Activated CD8-positive, alpha-beta T cell treated with anti-CD3 and anti-CD28 coated beads for 36 hours (primary cell): ENCODE measurements at regions not wholly inside any gene's neighbourhood (a gene's known extent, or its start where the extent isn't known, plus 50 kb on each side); places are given as distances from the start of the nearest gene placed in this dataset.

ENCODE experiments used
- ATAC-seq: fragments of 200-7000 bp; cut with Tn5 transposase; one replicate; pipeline ENCODE4 v1.10.0; 2021; ENCODE audit warnings: mild to moderate bottlenecking, moderate library complexity
- CTCF ChIA-PET: fragments of 350-600 bp; sonication (Branson Sonifier 250); formaldehyde crosslinking; loops from one replicate; lab custom pipeline; 2021; ENCODE audit warnings: antibody characterized with exemption; lab: Charles Lee
- POLR2A ChIA-PET: fragments of 350-600 bp; sonication (Branson Sonifier 250); formaldehyde crosslinking; loops from one replicate; lab custom pipeline; 2021; ENCODE audit warnings: antibody characterized with exemption; lab: Charles Lee
- DNase-seq: peaks from one replicate; pipeline ENCODE4 v3.0.0-alpha.2; 2020
- H3K27ac Mint-ChIP-seq: one replicate; pipeline ENCODE4 v1.8.0; 2021; ENCODE audit warnings: mild to moderate bottlenecking, mixed read lengths
- H3K27me3 Mint-ChIP-seq: one replicate; pipeline ENCODE4 v1.8.0; 2021; ENCODE audit warnings: mixed read lengths
- H3K36me3 Mint-ChIP-seq: one replicate; pipeline ENCODE4 v1.8.0; 2021; ENCODE audit warnings: low read depth, mixed read lengths
- H3K4me1 Mint-ChIP-seq: one replicate; pipeline ENCODE4 v1.8.0; 2021; ENCODE audit warnings: low read depth, mixed read lengths
- H3K4me3 Mint-ChIP-seq: one replicate; pipeline ENCODE4 v1.8.0; 2021; ENCODE audit warnings: mild to moderate bottlenecking, moderate library complexity, mixed read lengths
- H3K9me3 Mint-ChIP-seq: one replicate; pipeline ENCODE4 v1.8.0; 2021; ENCODE audit warnings: mixed read lengths
- intact Hi-C: fragments of 100-400 bp; cut with micrococcal nuclease; formaldehyde crosslinking; loops from one replicate; pipeline ENCODE4 v1.10.0; 2022
- TF ChIP-seq, protein P1 (sequence below): fragments of 200-600 bp; IDR thresholded peaks from one replicate; pipeline ENCODE4 v1.8.0; 2022; ENCODE audit warnings: antibody characterized with exemption, mild to moderate bottlenecking

DNA sequence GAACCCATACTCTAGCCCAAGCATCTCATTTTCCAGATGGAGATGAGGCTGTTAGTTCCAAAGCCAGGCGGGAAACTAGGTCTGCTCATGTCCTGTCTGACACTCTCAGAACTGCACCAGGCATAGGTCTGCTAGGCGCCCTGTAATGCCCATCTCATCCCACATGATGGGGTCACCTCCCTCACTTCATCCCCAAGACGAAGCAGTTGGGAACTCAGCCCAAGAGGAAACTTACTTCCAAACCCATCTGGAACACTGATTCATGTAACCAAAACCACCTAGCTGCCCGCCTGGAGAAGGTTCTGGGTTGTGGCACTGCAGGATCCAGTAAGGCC lies 84.0 kb upstream of the PRNP start:
- Mint-ChIP-seq H3K27ac (no peak overlapping the region), H3K4me1 (no peaks in the 10 kb centered on the region), H3K27me3 (peaks cover 14% of the 10 kb centered on the region), H3K36me3 (no peaks in the 10 kb centered on the region), H3K4me3 (no peak overlapping the region), H3K9me3 (no peaks in the 10 kb centered on the region)
- TF ChIP-seq, protein P1, sequence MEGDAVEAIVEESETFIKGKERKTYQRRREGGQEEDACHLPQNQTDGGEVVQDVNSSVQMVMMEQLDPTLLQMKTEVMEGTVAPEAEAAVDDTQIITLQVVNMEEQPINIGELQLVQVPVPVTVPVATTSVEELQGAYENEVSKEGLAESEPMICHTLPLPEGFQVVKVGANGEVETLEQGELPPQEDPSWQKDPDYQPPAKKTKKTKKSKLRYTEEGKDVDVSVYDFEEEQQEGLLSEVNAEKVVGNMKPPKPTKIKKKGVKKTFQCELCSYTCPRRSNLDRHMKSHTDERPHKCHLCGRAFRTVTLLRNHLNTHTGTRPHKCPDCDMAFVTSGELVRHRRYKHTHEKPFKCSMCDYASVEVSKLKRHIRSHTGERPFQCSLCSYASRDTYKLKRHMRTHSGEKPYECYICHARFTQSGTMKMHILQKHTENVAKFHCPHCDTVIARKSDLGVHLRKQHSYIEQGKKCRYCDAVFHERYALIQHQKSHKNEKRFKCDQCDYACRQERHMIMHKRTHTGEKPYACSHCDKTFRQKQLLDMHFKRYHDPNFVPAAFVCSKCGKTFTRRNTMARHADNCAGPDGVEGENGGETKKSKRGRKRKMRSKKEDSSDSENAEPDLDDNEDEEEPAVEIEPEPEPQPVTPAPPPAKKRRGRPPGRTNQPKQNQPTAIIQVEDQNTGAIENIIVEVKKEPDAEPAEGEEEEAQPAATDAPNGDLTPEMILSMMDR = no peak
- CTCF ChIA-PET = interaction anchor here (0.6 kb wide), 1 partner anchor 416 kb away, joined by 3 read pairs; no protein-coding TSS in a partner anchor
- intact Hi-C loops = no loop called here
- ATAC-seq (no peak), DNase-seq (no peak)
- POLR2A ChIA-PET = interaction anchor here (0.9 to 1.1 kb wide), 2 partner anchors 113 to 299 kb away, joined by 3 read pairs; no protein-coding TSS in a partner anchor

DNA sequence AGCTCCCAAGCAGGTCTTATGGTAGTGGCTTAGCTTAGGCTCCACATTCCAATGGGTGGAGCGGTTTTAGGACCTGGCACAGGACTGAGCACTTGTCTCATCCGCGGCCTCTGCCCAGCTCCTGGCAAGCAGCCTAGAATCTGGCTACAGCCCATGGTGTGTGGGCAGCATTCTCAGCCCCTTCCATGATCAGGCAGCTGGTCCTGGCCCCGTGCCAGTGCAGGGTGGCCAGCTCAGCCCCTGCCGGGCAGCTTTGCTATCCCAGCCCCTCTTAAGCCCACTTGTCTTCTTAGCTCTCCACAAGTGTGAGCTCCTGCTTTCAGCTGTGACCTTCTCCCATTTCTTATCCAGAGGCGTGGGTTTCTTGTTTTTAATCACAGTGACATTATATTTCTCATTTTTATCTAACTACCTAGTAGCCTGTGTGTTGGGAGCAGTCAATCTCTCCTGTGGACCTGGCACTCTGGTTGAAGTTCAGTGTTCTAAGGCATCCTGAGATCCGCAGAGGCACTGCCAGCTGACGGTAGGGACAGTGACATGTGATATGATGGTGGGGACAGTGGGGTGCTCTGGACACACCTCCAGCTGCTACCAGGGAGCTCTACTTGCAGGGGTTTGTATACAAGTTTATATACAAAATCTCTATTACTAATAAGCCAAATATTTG lies 84.5 kb upstream of the PRNP start:
- TF ChIP-seq, protein P1 = no peak
- DNase-seq = no peak
- intact Hi-C loops = no loop called here
- no peak for ATAC-seq
- Mint-ChIP-seq H3K4me1 (no peaks in the 10 kb centered on the region), H3K4me3 (no peak overlapping the region), H3K36me3 (no peaks in the 10 kb centered on the region), H3K9me3 (no peaks in the 10 kb centered on the region), H3K27me3 (peaks cover 15% of the 10 kb centered on the region), H3K27ac (no peak overlapping the region)
- ChIA-PET POLR2A (interaction anchor here (0.9 kb wide), 1 partner anchor 114 kb away, joined by 3 read pairs; no protein-coding TSS in a partner anchor), CTCF (interaction anchor here (0.6 to 1.1 kb wide), 3 partner anchors 115 to 415 kb away, joined by 3 read pairs; no protein-coding TSS in a partner anchor)

DNA sequence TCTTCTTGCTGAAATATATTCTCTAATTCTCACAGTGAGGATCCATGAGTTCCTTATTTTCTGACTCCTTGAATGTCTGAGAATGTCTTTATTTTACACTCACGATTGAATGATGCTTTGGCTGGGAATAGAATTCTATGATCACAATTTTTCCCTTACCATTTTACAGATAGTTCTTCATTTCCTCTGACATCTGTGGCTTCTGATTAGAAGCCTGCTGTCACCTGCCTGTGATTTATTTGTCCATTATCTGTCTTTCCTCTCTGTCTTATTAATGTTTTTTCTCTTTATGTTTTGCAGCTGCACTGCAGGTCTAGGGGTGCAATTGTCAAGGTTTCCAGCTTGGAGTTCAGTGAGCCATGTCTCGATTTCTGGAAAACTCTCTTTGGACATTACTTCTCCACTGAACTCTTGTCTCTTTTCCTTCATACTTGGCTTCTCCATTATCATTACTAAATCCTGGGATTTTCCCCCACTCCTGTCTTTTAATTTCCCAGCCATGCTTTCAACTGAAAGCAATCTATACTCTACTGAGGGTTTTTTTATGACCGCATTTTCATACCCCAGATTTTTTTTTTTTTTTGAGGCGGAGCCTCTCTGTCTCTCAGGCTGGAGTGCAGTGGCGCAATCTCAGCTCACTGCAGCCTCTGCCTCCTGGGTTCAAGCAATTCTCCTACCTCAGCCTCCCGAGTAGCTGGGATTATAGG lies 85.8 kb upstream of the PRNP start:
- Mint-ChIP-seq H3K4me1 (no peaks in the 10 kb centered on the region), H3K27ac (no peak overlapping the region), H3K36me3 (no peaks in the 10 kb centered on the region), H3K9me3 (no peaks in the 10 kb centered on the region), H3K27me3 (peaks cover 15% of the 10 kb centered on the region), H3K4me3 (no peak overlapping the region)
- POLR2A ChIA-PET = interaction anchor here (0.6 to 0.7 kb wide), 3 partner anchors 10 to 395 kb away, joined by 3 to 5 read pairs (median 4); partner anchors contain the start of gene PRND
- DNase-seq (no peak), ATAC-seq (no peak)
- TF ChIP-seq, protein P1 = no peak
- CTCF ChIA-PET = no interaction called here
- intact Hi-C loops = no loop called here

DNA sequence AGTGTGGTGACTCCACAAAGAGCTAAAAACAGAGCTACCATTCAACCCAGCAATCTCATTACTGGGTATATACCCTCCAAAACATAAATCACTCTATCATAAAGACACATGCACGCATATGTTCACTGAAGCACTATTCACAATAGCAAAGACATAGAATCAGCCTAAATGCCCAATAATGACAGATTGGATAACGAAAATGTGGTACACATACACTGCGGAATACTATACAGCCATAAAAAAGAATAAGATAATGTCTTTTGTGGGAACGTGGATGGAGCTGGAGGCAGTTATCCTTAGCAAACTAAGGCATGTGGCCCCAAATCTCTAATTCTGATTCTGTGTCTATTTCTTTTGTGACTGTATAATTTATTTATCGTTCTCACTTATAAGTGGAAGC lies 89.0 kb upstream of the PRNP start:
- ATAC-seq (no peak), DNase-seq (no peak)
- POLR2A ChIA-PET = no interaction called here
- CTCF ChIA-PET = no interaction called here
- TF ChIP-seq, protein P1 = no peak
- H3K27ac Mint-ChIP-seq = no peak overlapping the region
- H3K9me3 Mint-ChIP-seq = no peaks in the 10 kb centered on the region
- H3K36me3 Mint-ChIP-seq = no peaks in the 10 kb centered on the region
- H3K4me3 Mint-ChIP-seq = no peak overlapping the region
- H3K4me1 Mint-ChIP-seq = peaks cover 7% of the 10 kb centered on the region
- peaks cover 17% of the 10 kb centered on the region for H3K27me3 Mint-ChIP-seq
- intact Hi-C loops = no loop called here

DNA sequence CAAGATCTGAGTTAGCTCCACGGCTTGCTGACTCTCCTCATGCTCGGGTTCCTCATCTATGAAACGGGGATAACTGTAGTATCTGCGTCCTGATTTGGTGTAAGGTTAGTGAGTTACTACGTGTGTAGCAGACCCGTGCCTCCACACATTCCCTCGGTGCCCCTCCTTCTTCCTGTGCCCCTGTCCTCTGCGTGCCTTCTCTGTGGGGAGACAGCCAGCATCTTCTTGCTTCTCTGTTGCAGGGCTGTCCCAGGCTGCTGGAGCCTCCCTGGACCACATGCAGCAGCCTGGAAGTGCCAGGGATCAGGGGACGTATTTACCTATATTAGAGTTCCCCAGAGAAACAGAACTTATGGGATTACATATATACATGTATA lies 93.1 kb upstream of the PRNP start:
- ATAC-seq (no peak), DNase-seq (no peak)
- no peaks in the 10 kb centered on the region for H3K9me3 Mint-ChIP-seq
- H3K27ac Mint-ChIP-seq = no peak overlapping the region
- intact Hi-C loops = loop anchor here (5.0 kb wide), 2 partner anchors 366 to 486 kb away; no protein-coding TSS in a partner anchor
- peak overlapping the region; percentile 46 for H3K4me3 Mint-ChIP-seq
- POLR2A ChIA-PET = interaction anchor here (0.5 kb wide), 1 partner anchor 197 kb away, joined by 3 read pairs; no protein-coding TSS in a partner anchor
- TF ChIP-seq, protein P1 = no peak
- H3K4me1 Mint-ChIP-seq = peaks cover 8% of the 10 kb centered on the region
- peaks cover 7% of the 10 kb centered on the region for H3K27me3 Mint-ChIP-seq
- H3K36me3 Mint-ChIP-seq = no peaks in the 10 kb centered on the region
- CTCF ChIA-PET = interaction anchor here (0.9 to 2.0 kb wide), 9 partner anchors 13 to 387 kb away, joined by 3 to 7 read pairs (median 3); no protein-coding TSS in a partner anchor
